HCT116 (cell line): ENCODE measurements at regions not wholly inside any gene's neighbourhood (a gene's known extent, or its start where the extent isn't known, plus 50 kb on each side); places are given as distances from the start of the nearest gene placed in this dataset.

ENCODE experiments used
- ATAC-seq: fragments of 200-7000 bp; cut with Tn5 transposase; 2 replicates; pipeline ENCODE4 v1.9.1; 2020; ENCODE audit warnings: mild to moderate bottlenecking, moderate library complexity
- BruUV-seq: library from RNA; stranded (reverse); fragments of 400-500 nt; replicated peaks from 2 replicates; lab custom pipeline; 2021; lab: Mats Ljungman, UMichigan
- CTCF ChIA-PET: fragments of 300-600 bp; sonication (Branson Sonifier 250); formaldehyde crosslinking; loops from one replicate; lab custom pipeline; 2021; ENCODE audit warnings: antibody characterized with exemption; lab: Charles Lee
- POLR2A ChIA-PET: fragments of 300-600, 350-600 bp; sonication (Branson Sonifier 250); formaldehyde crosslinking; loops from one replicate; lab custom pipeline; 2021; ENCODE audit warnings: antibody characterized with exemption; lab: Charles Lee
- RAD21 ChIA-PET, 2 experiments: fragments of 300-600 bp; sonication (Branson Sonifier 250); formaldehyde crosslinking; loops; one replicate each; lab custom pipeline; 2023; ENCODE audit warnings: low total read pairs in 2 of 2; ENCODE audit not compliant: uncharacterized antibody in 2 of 2, unreplicated experiment in 2 of 2, low non-redundant PET in 1 of 2; lab: Charles Lee
- DNase-seq: peaks from one replicate; pipeline ENCODE4 v3.0.0-alpha.2; 2010; ENCODE audit warnings: low read depth, low spot score
- H2AFZ ChIP-seq: fragments of 200-600 bp; shearing (Covaris generic), sonication (generic); 2 replicates; pipeline ENCODE4 v1.6.1; 2017; ENCODE audit warnings: low read depth, mixed run types, mixed read lengths, antibody characterized with exemption, low read length; ENCODE audit not compliant: poor library complexity, severe bottlenecking
- H3K27ac ChIP-seq: 2 replicates; pipeline ENCODE4 v1.5.1; 2012; ENCODE audit warnings: low read depth, low read length
- H3K27me3 ChIP-seq: fragments of 200-600 bp; sonication (generic); 2 replicates; pipeline ENCODE4 v1.6.1; 2016; ENCODE audit warnings: mixed run types, low read length, mixed read lengths; ENCODE audit not compliant: insufficient read depth
- H3K36me3 ChIP-seq, 2 experiments: fragments of 200-500 bp in 1 of 2; fragments of 200-600 bp in 1 of 2; sonication (Bioruptor generic) in 1 of 2; sonication (generic) in 1 of 2; 2 replicates each; pipeline versions ENCODE4 v1.5.1 to v1.6.1; 2014 to 2016; ENCODE audit warnings: low read length in 2 of 2, inconsistent platforms in 1 of 2, mixed read lengths in 1 of 2, mixed run types in 1 of 2; ENCODE audit not compliant: insufficient read depth in 2 of 2, control insufficient read depth in 1 of 2
- H3K4me1 ChIP-seq, 2 experiments: fragments of 200-600 bp in 1 of 2; sonication (generic) in 1 of 2; 2 replicates each; pipeline versions ENCODE4 v1.5.1 to v1.6.1; 2012 to 2017; ENCODE audit warnings: low read length in 2 of 2, inconsistent platforms in 1 of 2, mild to moderate bottlenecking in 1 of 2, mixed read lengths in 1 of 2, mixed run types in 1 of 2, moderate library complexity in 1 of 2; ENCODE audit not compliant: insufficient read depth in 2 of 2, control insufficient read depth in 1 of 2
- H3K4me2 ChIP-seq: fragments of 200-600 bp; sonication (generic); 2 replicates; pipeline ENCODE4 v1.6.1; 2017; ENCODE audit warnings: mixed run types, low read length, mixed read lengths
- H3K4me3 ChIP-seq, 2 experiments: fragments of 200-600 bp in 1 of 2; sonication (generic) in 1 of 2; replicated peaks in 1 of 2; 2 replicates each; pipeline ENCODE4 v1.5.1; 2011 to 2016; ENCODE audit warnings: low read length in 2 of 2, control low read depth in 1 of 2, low read depth in 1 of 2, mild to moderate bottlenecking in 1 of 2, mixed read lengths in 1 of 2, mixed run types in 1 of 2
- H3K79me2 ChIP-seq: fragments of 200-600 bp; sonication (generic); 2 replicates; pipeline ENCODE4 v1.6.1; 2017; ENCODE audit warnings: mild to moderate bottlenecking, mixed run types, low read length, moderate library complexity, mixed read lengths; ENCODE audit not compliant: insufficient read depth
- H3K9ac ChIP-seq: fragments of 200-600 bp; sonication (generic); 2 replicates; pipeline ENCODE4 v1.6.1; 2016; ENCODE audit warnings: low read length, mixed read lengths
- H3K9me2 ChIP-seq: fragments of 200-600 bp; sonication (generic), shearing (Covaris generic); 2 replicates; pipeline ENCODE4 v1.6.1; 2017; ENCODE audit warnings: mixed run types, mild to moderate bottlenecking, moderate library complexity; ENCODE audit not compliant: insufficient read depth
- H3K9me3 ChIP-seq, 2 experiments: fragments of 200-500 bp in 1 of 2; fragments of 200-600 bp in 1 of 2; sonication (Bioruptor generic) in 1 of 2; sonication (generic) in 1 of 2; 2 replicates each; pipeline ENCODE4 v1.6.1; 2014 to 2017; ENCODE audit warnings: low read length in 2 of 2, mixed read lengths in 2 of 2, inconsistent platforms in 1 of 2, low read depth in 1 of 2, mild to moderate bottlenecking in 1 of 2, mixed run types in 1 of 2, moderate library complexity in 1 of 2; ENCODE audit not compliant: control insufficient read depth in 1 of 2, insufficient read depth in 1 of 2
- H4K20me1 ChIP-seq: fragments of 200-600 bp; sonication (generic), shearing (Covaris generic); 2 replicates; pipeline ENCODE4 v1.6.1; 2017; ENCODE audit warnings: mixed run types, mild to moderate bottlenecking, moderate library complexity; ENCODE audit not compliant: insufficient read depth
- ATF3 ChIP-seq: IDR thresholded peaks from 2 replicates; pipeline ENCODE4 v1.6.1; 2012
- CBX3 ChIP-seq: IDR thresholded peaks from 2 replicates; pipeline ENCODE4 v1.6.1; 2012; ENCODE audit warnings: low read depth
- EGR1 ChIP-seq: IDR thresholded peaks from 2 replicates; pipeline ENCODE4 v1.6.1; 2012; ENCODE audit warnings: low read depth
- ELF1 ChIP-seq: IDR thresholded peaks from 2 replicates; pipeline ENCODE4 v1.6.1; 2012; ENCODE audit warnings: low read depth, borderline replicate concordance
- EZH2phosphoT487 ChIP-seq: fragments of 200-600 bp; IDR thresholded peaks from 2 replicates; pipeline ENCODE4 v1.6.1; 2018; ENCODE audit warnings: antibody characterized with exemption, borderline replicate concordance
- FOSL1 ChIP-seq: IDR thresholded peaks from 2 replicates; pipeline ENCODE4 v1.6.1; 2012; ENCODE audit warnings: low read depth
- JUND ChIP-seq: IDR thresholded peaks from 2 replicates; pipeline ENCODE4 v1.6.1; 2012
- POLR2AphosphoS5 ChIP-seq: IDR thresholded peaks from 2 replicates; pipeline ENCODE4 v1.6.1; 2011; ENCODE audit warnings: mild to moderate bottlenecking, low read depth, low read length, moderate library complexity
- RAD21 ChIP-seq: IDR thresholded peaks from 2 replicates; pipeline ENCODE4 v1.6.1; 2012; ENCODE audit warnings: low read depth, mild to moderate bottlenecking
- SP1 ChIP-seq: IDR thresholded peaks from 2 replicates; pipeline ENCODE4 v1.6.1; 2012; ENCODE audit warnings: low read depth
- SRF ChIP-seq: IDR thresholded peaks from 2 replicates; pipeline ENCODE4 v1.6.1; 2012; ENCODE audit warnings: low read depth
- TCF7L2 ChIP-seq: IDR thresholded peaks from 2 replicates; pipeline ENCODE4 v1.7.0; 2011; ENCODE audit warnings: borderline replicate concordance, inconsistent platforms; ENCODE audit not compliant: insufficient read depth, insufficient read length; ENCODE audit errors: extremely low read depth
- YY1 ChIP-seq: IDR thresholded peaks from 2 replicates; pipeline ENCODE4 v1.6.1; 2011; ENCODE audit warnings: low read length, low read depth, moderate library complexity, mild to moderate bottlenecking; ENCODE audit not compliant: insufficient replicate concordance; ENCODE audit errors: extremely low read depth
- ZFX ChIP-seq: fragments of 450-650 bp; IDR thresholded peaks from 2 replicates; pipeline ENCODE4 v1.6.1; 2017
- ZNF274 ChIP-seq: fragments of 200-500 bp; sonication (Bioruptor generic); IDR thresholded peaks from 2 replicates; pipeline ENCODE4 v1.6.1; 2014; ENCODE audit warnings: mild to moderate bottlenecking, low read depth, low read length, inconsistent platforms
- intact Hi-C: fragments of 100-400 bp; cut with micrococcal nuclease; formaldehyde crosslinking; loops from 2 replicates; pipeline ENCODE4 v1.10.0; 2022
- TF ChIP-seq, protein P1 (sequence below): IDR thresholded peaks from 2 replicates; pipeline ENCODE4 v1.6.1; 2012
- TF ChIP-seq, protein P2 (sequence below): IDR thresholded peaks from 2 replicates; pipeline ENCODE4 v1.6.1; 2012; ENCODE audit warnings: low read depth

- Histone ChIP-seq H3K9ac (no peak overlapping the region), H3K4me3 (no peak overlapping the region), H3K27me3 (no peaks in the 10 kb centered on the region), H3K79me2 (no peaks in the 10 kb centered on the region), H3K27ac (no peak overlapping the region), H4K20me1 (no peaks in the 10 kb centered on the region), H3K4me2 (no peak overlapping the region), H3K36me3 (no peaks in the 10 kb centered on the region), H2AFZ (no peak overlapping the region), H3K9me3 (no peaks in the 10 kb centered on the region), H3K4me1 (peaks cover 0 to 14% of the 10 kb centered on the region in 2 experiments; a peak in 1 of 4 replicates), H3K9me2 (no peaks in the 10 kb centered on the region)
- TF ChIP-seq ELF1 (no peak), SP1 (no peak), YY1 (no peak), POLR2AphosphoS5 (no peak), CBX3 (no peak), SRF (no peak), ZNF274 (no peak)
- ATAC-seq, result no peak
- RAD21 ChIA-PET, result no interaction called here
- intact Hi-C loops, result no loop called here
- no peak for DNase-seq
- BruUV-seq, result no TSS peak
- CTCF ChIA-PET, result no interaction called here
- POLR2A ChIA-PET, result no interaction called here
Observed at GRCh38 chr12:96140174-96140573, 54.0 kb upstream of the ELK3 start.

DNA sequence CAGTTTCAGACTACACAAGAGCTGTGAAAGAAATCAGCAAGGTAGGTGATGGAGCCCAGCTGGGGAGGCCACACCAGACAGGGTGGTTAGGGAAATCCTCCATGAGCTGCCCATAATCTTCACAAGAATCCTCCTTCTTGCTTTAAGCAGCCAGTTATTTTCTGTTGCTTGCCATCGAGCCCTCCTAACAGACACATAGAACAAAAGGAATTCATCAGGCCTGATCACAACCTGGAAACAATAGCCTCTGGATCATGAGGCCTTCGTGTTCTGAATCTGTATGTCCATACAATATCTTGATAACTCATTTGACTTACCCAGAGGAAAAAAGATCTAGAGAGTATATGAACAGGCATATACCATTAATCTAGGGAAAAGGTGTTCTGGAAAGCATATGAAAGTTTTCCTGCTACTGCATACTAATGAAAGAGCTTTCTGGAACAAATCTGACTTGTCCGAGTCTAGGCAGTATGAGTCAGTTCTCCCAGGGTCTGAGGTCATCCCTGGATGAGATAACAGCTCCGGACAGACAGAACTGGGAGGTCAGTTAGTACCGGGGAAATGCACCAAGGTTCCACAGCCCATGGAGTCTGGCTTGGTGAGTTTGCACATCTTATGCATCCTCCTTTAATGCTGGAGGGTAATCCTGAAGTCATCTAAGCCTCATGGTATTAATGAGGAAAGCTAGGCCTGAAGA, 52.8 kb upstream of the ELK3 start:
- Histone ChIP-seq H3K4me3 (no peak overlapping the region), H3K27ac (no peak overlapping the region), H2AFZ (no peak overlapping the region), H3K9me3 (no peaks in the 10 kb centered on the region), H3K9me2 (no peaks in the 10 kb centered on the region), H3K4me2 (no peak overlapping the region), H3K36me3 (no peaks in the 10 kb centered on the region), H3K4me1 (peaks cover 0 to 6% of the 10 kb centered on the region in 2 experiments; a peak in 1 of 4 replicates), H4K20me1 (no peaks in the 10 kb centered on the region), H3K9ac (no peak overlapping the region), H3K27me3 (no peaks in the 10 kb centered on the region), H3K79me2 (no peaks in the 10 kb centered on the region)
- ChIA-PET RAD21 (no interaction called here), POLR2A (no interaction called here), CTCF (no interaction called here)
- ATAC-seq, result no peak
- DNase-seq, result no peak
- BruUV-seq, result no TSS peak
- no peak for TF ChIP-seq ZFX
- no peak for TF ChIP-seq ATF3
- no peak for TF ChIP-seq EGR1
- no peak for TF ChIP-seq SRF
- no peak for TF ChIP-seq TCF7L2
- TF ChIP-seq YY1, result no peak
- no peak for TF ChIP-seq EZH2phosphoT487
- TF ChIP-seq JUND, result no peak
- no peak for TF ChIP-seq FOSL1
- TF ChIP-seq, protein P1, sequence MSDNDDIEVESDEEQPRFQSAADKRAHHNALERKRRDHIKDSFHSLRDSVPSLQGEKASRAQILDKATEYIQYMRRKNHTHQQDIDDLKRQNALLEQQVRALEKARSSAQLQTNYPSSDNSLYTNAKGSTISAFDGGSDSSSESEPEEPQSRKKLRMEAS, result no peak
- no peak for TF ChIP-seq SP1
- TF ChIP-seq, protein P2, sequence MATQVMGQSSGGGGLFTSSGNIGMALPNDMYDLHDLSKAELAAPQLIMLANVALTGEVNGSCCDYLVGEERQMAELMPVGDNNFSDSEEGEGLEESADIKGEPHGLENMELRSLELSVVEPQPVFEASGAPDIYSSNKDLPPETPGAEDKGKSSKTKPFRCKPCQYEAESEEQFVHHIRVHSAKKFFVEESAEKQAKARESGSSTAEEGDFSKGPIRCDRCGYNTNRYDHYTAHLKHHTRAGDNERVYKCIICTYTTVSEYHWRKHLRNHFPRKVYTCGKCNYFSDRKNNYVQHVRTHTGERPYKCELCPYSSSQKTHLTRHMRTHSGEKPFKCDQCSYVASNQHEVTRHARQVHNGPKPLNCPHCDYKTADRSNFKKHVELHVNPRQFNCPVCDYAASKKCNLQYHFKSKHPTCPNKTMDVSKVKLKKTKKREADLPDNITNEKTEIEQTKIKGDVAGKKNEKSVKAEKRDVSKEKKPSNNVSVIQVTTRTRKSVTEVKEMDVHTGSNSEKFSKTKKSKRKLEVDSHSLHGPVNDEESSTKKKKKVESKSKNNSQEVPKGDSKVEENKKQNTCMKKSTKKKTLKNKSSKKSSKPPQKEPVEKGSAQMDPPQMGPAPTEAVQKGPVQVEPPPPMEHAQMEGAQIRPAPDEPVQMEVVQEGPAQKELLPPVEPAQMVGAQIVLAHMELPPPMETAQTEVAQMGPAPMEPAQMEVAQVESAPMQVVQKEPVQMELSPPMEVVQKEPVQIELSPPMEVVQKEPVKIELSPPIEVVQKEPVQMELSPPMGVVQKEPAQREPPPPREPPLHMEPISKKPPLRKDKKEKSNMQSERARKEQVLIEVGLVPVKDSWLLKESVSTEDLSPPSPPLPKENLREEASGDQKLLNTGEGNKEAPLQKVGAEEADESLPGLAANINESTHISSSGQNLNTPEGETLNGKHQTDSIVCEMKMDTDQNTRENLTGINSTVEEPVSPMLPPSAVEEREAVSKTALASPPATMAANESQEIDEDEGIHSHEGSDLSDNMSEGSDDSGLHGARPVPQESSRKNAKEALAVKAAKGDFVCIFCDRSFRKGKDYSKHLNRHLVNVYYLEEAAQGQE, result no peak
- TF ChIP-seq ELF1, result no peak
- no peak for TF ChIP-seq RAD21
- intact Hi-C loops, result no loop called here
